GM13976 (cell line): ENCODE measurements at regions not wholly inside any gene's neighbourhood (a gene's known extent, or its start where the extent isn't known, plus 50 kb on each side); places are given as distances from the start of the nearest gene placed in this dataset.

Experiments used
- DNase-seq: peaks from one replicate; pipeline ENCODE4 v3.0.0; 2012; ENCODE audit warnings: low spot score
- in situ Hi-C: fragments of 300-500 bp; cut with MboI; formaldehyde crosslinking; loops from one replicate; pipeline ENCODE4 v1.12.0; 2022; ENCODE audit warnings: low sequenced_read_pairs, mixed read lengths, inconsistent platforms; ENCODE audit not compliant: unreplicated experiment
- TF ChIP-seq, protein P1 (sequence below): IDR thresholded peaks from 2 replicates; pipeline ENCODE4 v1.5.1; 2012; ENCODE audit warnings: borderline replicate concordance, mild to moderate bottlenecking; ENCODE audit not compliant: insufficient read depth; ENCODE audit errors: extremely low read depth, missing control alignments, control extremely low read depth

DNA sequence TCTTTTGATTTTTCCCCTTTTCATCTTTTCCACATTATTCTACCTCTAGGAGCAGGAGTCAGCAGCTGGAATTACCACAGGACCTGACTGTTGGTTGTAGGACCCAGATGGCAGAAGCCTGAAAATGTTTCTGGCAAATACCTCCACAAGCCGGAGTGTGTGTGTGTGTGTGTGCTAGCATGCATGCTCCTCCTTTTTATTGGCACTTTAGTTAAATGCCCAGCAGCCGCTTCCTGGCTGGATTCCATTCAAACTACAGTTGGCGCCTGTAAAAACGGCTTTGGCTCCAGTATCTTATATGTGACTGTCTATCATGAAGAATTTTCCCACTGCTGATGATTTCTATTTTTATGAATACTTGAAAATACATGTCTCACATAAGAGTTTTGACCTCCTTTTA, 319.7 kb upstream of the SP4 start:
- DNase-seq = no peak
- TF ChIP-seq, protein P1, sequence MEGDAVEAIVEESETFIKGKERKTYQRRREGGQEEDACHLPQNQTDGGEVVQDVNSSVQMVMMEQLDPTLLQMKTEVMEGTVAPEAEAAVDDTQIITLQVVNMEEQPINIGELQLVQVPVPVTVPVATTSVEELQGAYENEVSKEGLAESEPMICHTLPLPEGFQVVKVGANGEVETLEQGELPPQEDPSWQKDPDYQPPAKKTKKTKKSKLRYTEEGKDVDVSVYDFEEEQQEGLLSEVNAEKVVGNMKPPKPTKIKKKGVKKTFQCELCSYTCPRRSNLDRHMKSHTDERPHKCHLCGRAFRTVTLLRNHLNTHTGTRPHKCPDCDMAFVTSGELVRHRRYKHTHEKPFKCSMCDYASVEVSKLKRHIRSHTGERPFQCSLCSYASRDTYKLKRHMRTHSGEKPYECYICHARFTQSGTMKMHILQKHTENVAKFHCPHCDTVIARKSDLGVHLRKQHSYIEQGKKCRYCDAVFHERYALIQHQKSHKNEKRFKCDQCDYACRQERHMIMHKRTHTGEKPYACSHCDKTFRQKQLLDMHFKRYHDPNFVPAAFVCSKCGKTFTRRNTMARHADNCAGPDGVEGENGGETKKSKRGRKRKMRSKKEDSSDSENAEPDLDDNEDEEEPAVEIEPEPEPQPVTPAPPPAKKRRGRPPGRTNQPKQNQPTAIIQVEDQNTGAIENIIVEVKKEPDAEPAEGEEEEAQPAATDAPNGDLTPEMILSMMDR = no peak
- in situ Hi-C loops = loop anchor here (25.0 kb wide), 1 partner anchor 104 kb away; no protein-coding TSS in a partner anchor

DNA sequence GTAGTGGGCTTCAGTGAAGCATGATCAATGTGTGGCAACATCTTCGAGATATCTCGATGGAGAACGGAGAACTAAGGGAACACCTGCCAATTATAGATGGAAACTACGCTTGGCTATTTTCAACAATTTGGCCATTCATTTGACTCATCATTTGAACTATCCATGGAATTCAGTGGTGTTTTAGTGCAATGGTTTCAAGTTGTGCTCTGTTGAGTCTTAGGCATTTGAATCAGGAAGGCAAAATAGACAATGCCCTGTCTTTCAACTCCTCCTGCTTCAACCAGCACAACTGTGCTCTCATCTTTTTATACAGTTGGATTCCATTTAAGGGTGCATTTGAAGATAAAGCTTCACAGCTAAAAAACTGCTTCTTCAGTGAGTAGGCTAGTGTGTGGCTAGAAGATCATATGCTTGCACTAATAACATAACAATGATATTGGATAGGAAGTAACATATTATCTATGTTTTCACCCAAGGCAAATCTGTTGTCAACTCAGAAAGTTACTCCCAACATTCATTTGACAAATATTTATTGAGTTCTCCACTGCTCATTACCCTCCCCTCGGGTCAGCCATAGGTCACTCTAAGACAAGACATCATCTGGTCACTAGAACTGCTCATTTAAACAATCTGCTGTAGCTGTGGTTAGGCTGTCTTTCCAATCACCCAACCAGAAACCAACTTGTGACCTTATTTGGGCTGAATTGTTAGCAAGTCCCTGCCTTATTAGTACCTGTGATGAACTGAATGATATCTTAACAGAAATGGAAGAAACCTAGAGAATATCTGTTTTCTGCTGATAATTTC, 314.1 kb upstream of the SP4 start:
- no peak for DNase-seq
- in situ Hi-C loops = loop anchor here (25.0 kb wide), 1 partner anchor 98 kb away; no protein-coding TSS in a partner anchor
- TF ChIP-seq, protein P1 = no peak

GRCh38 chr7:21123586-21123985, 304.3 kb upstream of the SP4 start:
- DNase-seq = no peak
- in situ Hi-C loops = loop anchor here (25.0 kb wide), 1 partner anchor 89 kb away; no protein-coding TSS in a partner anchor
- TF ChIP-seq, protein P1 = no peak

DNA sequence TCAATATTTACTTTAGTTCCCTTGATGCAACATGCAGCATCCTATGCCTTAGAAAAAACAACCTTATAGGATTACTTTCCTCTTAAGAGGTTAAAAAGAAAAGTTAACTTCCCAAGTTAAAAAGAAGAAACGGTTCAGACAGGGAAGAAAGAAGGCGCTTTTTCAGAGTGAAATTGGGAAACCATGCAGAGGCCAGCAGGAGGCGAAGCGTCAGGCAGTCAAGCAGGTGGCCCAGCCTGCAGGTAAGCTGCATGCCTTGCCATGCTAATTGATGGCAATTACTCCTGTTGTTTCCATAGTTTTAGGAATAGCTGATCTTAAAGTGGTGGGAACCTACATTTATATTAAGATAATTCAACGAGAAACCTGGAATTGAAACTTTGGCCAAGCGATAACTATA, 302.6 kb upstream of the SP4 start:
- in situ Hi-C loops = no loop called here
- DNase-seq = no peak
- TF ChIP-seq, protein P1 = no peak

GRCh38 chr7:21128062-21128817, 299.6 kb upstream of the SP4 start:
- in situ Hi-C loops = no loop called here
- TF ChIP-seq, protein P1 = no peak
- DNase-seq = no peak

- no peak for DNase-seq
- TF ChIP-seq, protein P1 = no peak
- in situ Hi-C loops = no loop called here
Observed at GRCh38 chr7:21131897-21132296, 296.0 kb upstream of the SP4 start.
